Thymus (tissue), 11 donors: ENCODE measurements at regions not wholly inside any gene's neighbourhood (a gene's known extent, or its start where the extent isn't known, plus 50 kb on each side); places are given as distances from the start of the nearest gene placed in this dataset.

ENCODE experiments used
- DNase-seq, 9 donors: peaks; one replicate each; pipeline ENCODE4 v3.0.0-alpha.2; 2013; ENCODE audit warnings: low spot score in 9 of 9, low read depth in 6 of 9, missing footprints in 1 of 9
- H3K27ac ChIP-seq, 2 donors: one replicate each; pipeline ENCODE4 v1.5.1; 2013; ENCODE audit warnings: control low read depth in 1 of 2, low read depth in 1 of 2, low read length in 1 of 2, mild to moderate bottlenecking in 1 of 2, moderate library complexity in 1 of 2
- H3K27me3 ChIP-seq, 2 donors: one replicate each; pipeline ENCODE4 v1.5.1; 2013; ENCODE audit warnings: low read length in 1 of 2; ENCODE audit not compliant: control insufficient read depth in 2 of 2, insufficient read depth in 1 of 2
- H3K36me3 ChIP-seq, 2 donors: one replicate each; pipeline ENCODE4 v1.5.1; 2013; ENCODE audit warnings: low read length in 1 of 2, mild to moderate bottlenecking in 1 of 2, moderate library complexity in 1 of 2; ENCODE audit not compliant: control insufficient read depth in 2 of 2, insufficient read depth in 2 of 2
- H3K4me1 ChIP-seq, 2 donors: one replicate each; pipeline ENCODE4 v1.5.1; 2013; ENCODE audit warnings: low read length in 2 of 2; ENCODE audit not compliant: control insufficient read depth in 2 of 2, insufficient read depth in 2 of 2
- H3K4me3 ChIP-seq, 2 donors: one replicate each; pipeline ENCODE4 v1.5.1; 2013; ENCODE audit warnings: low read length in 2 of 2, control low read depth in 1 of 2, mild to moderate bottlenecking in 1 of 2
- H3K9me3 ChIP-seq, 2 donors: one replicate each; pipeline ENCODE4 v1.5.1; 2013; ENCODE audit warnings: low read length in 1 of 2, mild to moderate bottlenecking in 1 of 2; ENCODE audit not compliant: control insufficient read depth in 2 of 2, insufficient read depth in 1 of 2
- WGBS: extraction: QIAGEN DNeasy Blood & Tissue Kit; methylation state at CpG from one replicate; pipeline ENCODE4 v1.1.7; 2013; 5-methylcytosine and 5-hydroxymethylcytosine counted together
- donor health status: healthy.

- H3K4me1 ChIP-seq: no peaks in the 10 kb centered on the region
- no peaks in the 10 kb centered on the region for H3K9me3 ChIP-seq
- WGBS: 91% methylated on average over 3 of the region's 3 CpGs
- H3K36me3 ChIP-seq: no peaks in the 10 kb centered on the region
- no peak overlapping the region for H3K27ac ChIP-seq
- no peak for DNase-seq
- H3K4me3 ChIP-seq: no peak overlapping the region
- no peaks in the 10 kb centered on the region for H3K27me3 ChIP-seq
These were observed 93.8 kb upstream of the MAP1LC3B2 start for GRCh38 chr12:116465407-116465806.

- DNase-seq: no peak
- H3K4me3 ChIP-seq: no peak overlapping the region
- no peaks in the 10 kb centered on the region for H3K36me3 ChIP-seq
- no peaks in the 10 kb centered on the region for H3K4me1 ChIP-seq
- no peak overlapping the region for H3K27ac ChIP-seq
- 77% methylated on average over 4 of the region's 4 CpGs for WGBS
- H3K27me3 ChIP-seq: no peaks in the 10 kb centered on the region
- no peaks in the 10 kb centered on the region for H3K9me3 ChIP-seq
These were observed 93.3 kb upstream of the MAP1LC3B2 start for GRCh38 chr12:116465856-116466255.

- H3K4me3 ChIP-seq: no peak overlapping the region
- 91% methylated on average over 3 of the region's 3 CpGs for WGBS
These were observed 92.6 kb upstream of the MAP1LC3B2 start for GRCh38 chr12:116466536-116466935.

GRCh38 chr12:116469344-116469743, 89.8 kb upstream of the MAP1LC3B2 start:
- no peak for DNase-seq
- Histone ChIP-seq H3K27ac (no peak overlapping the region), H3K4me1 (no peaks in the 10 kb centered on the region), H3K9me3 (no peaks in the 10 kb centered on the region), H3K27me3 (no peaks in the 10 kb centered on the region), H3K36me3 (no peaks in the 10 kb centered on the region), H3K4me3 (no peak overlapping the region)
- 98% methylated on average over 3 of the region's 3 CpGs for WGBS

More at GRCh38 chr12:116466536-116466935, 92.6 kb upstream of the MAP1LC3B2 start:
- no peaks in the 10 kb centered on the region for H3K27me3 ChIP-seq
- no peak for DNase-seq
- H3K9me3 ChIP-seq: no peaks in the 10 kb centered on the region
- no peaks in the 10 kb centered on the region for H3K36me3 ChIP-seq
- no peak overlapping the region for H3K27ac ChIP-seq
- no peaks in the 10 kb centered on the region for H3K4me1 ChIP-seq

- Histone ChIP-seq H3K27ac (no peak overlapping the region), H3K9me3 (peaks cover 2 to 4% of the 10 kb centered on the region in 2 donors), H3K4me1 (no peaks in the 10 kb centered on the region), H3K36me3 (no peaks in the 10 kb centered on the region), H3K27me3 (no peaks in the 10 kb centered on the region), H3K4me3 (no peak overlapping the region)
- no peak for DNase-seq
- WGBS: 95% methylated on average over 5 of the region's 5 CpGs
These were observed 87.6 kb upstream of the MAP1LC3B2 start for GRCh38 chr12:116471544-116471943.

DNA sequence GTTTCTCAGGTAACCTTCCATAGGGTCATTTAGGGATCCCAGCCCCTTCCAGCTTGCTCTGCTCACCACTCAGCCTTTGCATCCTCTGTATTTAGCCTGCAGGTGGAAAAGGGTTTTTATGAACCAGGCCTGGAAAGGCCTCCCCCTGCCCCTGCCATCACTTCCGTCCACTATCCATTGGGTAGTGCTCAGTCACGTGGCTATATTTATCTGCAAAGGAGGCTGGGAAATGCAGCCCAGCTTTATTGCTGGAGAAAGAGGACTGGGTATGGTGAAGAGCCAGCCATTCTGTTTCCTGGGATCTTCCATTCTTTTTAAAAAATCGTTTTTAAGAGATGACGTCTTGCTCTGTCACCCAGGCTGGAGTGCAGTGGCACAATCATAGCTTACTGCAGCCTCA, 87.0 kb upstream of the MAP1LC3B2 start:
- Histone ChIP-seq H3K27me3 (no peaks in the 10 kb centered on the region), H3K4me3 (no peak overlapping the region), H3K36me3 (no peaks in the 10 kb centered on the region), H3K27ac (no peak overlapping the region), H3K9me3 (peaks cover 2 to 8% of the 10 kb centered on the region in 2 donors), H3K4me1 (no peaks in the 10 kb centered on the region)
- 96% methylated on average over 4 of the region's 4 CpGs for WGBS
- no peak for DNase-seq

DNA sequence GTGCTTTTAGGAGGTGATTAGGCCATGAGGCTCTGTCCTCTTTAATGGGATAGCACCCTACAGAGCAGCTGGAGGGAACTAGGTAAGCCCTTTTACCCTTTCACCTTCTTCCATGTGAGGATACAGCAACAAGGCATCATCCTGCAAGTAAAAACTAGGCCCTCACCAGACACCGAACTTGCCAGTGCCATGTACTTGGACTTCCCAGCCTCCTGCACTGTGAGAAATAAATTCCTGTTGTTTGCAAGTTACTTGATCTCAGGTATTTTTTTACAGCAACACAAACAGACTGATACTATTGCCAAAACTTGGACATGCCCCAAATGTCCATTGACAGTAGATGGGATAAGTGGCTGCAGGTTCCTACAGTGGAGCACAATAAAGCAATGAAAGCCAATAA, 85.8 kb upstream of the MAP1LC3B2 start:
- Histone ChIP-seq H3K36me3 (no peaks in the 10 kb centered on the region), H3K27ac (no peak overlapping the region), H3K27me3 (no peaks in the 10 kb centered on the region), H3K9me3 (peaks cover 2 to 10% of the 10 kb centered on the region in 2 donors), H3K4me3 (no peak overlapping the region), H3K4me1 (no peaks in the 10 kb centered on the region)
- WGBS: 100% methylated on average over 1 of the region's 1 CpG
- DNase-seq: no peak

GRCh38 chr12:116474331-116474730, 84.8 kb upstream of the MAP1LC3B2 start:
- 91% methylated on average over 1 of the region's 1 CpG for WGBS
- H3K27me3 ChIP-seq: no peaks in the 10 kb centered on the region
- H3K4me1 ChIP-seq: no peaks in the 10 kb centered on the region
- no peaks in the 10 kb centered on the region for H3K36me3 ChIP-seq
- DNase-seq: no peak
- peaks cover 2 to 10% of the 10 kb centered on the region in 2 donors for H3K9me3 ChIP-seq
- no peak overlapping the region for H3K27ac ChIP-seq
- no peak overlapping the region for H3K4me3 ChIP-seq

DNA sequence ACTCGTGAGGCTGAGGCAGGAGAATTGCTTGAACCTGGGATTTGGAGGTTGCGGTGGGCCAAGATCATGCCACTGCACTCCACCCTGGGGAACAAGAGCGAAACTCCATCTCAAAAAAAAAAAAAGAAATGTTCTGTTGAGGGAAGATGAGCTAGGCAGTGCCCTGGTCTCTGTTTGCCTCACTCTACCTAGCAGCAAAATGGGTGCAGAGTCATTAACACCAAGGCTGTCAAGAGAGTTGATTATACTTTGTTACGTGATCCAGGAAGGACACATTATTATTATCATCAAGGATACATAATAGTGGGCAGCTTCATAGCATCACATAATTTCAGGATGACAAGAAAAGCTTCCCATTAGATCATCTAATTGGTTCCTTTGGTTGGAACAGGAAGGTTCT, 84.3 kb upstream of the MAP1LC3B2 start:
- H3K36me3 ChIP-seq: no peaks in the 10 kb centered on the region
- peaks cover 2 to 10% of the 10 kb centered on the region in 2 donors for H3K9me3 ChIP-seq
- H3K4me1 ChIP-seq: no peaks in the 10 kb centered on the region
- H3K27me3 ChIP-seq: no peaks in the 10 kb centered on the region
- H3K27ac ChIP-seq: no peak overlapping the region
- DNase-seq: no peak
- no peak overlapping the region for H3K4me3 ChIP-seq
- 98% methylated on average over 4 of the region's 4 CpGs for WGBS
